ENCODE measurements at regions not wholly inside any gene's neighbourhood (a gene's known extent, or its start where the extent isn't known, plus 50 kb on each side); places are given as distances from the start of the nearest gene placed in this dataset.

- Histone ChIP-seq H3K4me3 (ENCODE audit: insufficient read depth, low read depth, low read length) (no peak overlapping the region), H3K27me3 (ENCODE audit: control insufficient read depth, insufficient read depth, low read length) (peaks cover 4% of the 10 kb centered on the region; the same call in 1 of the 2 replicates), H4K91ac (ENCODE audit: insufficient read depth, low read depth, low read length) (no peak overlapping the region), H3K14ac (replicated peaks; ENCODE audit: low read depth, low read length) (no peak overlapping the region), H3K4me1 (ENCODE audit: control insufficient read depth, insufficient read depth, low read length) (peaks cover 2% of the 10 kb centered on the region; the same call in 1 of the 2 replicates), H2BK120ac (ENCODE audit: low read depth, low read length) (no peak overlapping the region), H2AK9ac (replicated peaks; ENCODE audit: low read depth, low read length, poor library complexity) (no peak overlapping the region), H3K27ac (ENCODE audit: insufficient read depth, low read length) (no peak overlapping the region), H4K5ac (ENCODE audit: low read depth, low read length) (no peak overlapping the region), H3K4ac (ENCODE audit: low read depth, low read length) (no peak overlapping the region), H3K36me3 (ENCODE audit: control insufficient read depth, insufficient read depth, low read length) (no peaks in the 10 kb centered on the region), H2BK20ac (ENCODE audit: low read depth, low read length) (no peak overlapping the region), H3K56ac (ENCODE audit: extremely low read depth, insufficient read depth, low read length) (no peak overlapping the region), H2AK5ac (ENCODE audit: low read depth, low read length) (no peak overlapping the region), H3K18ac (ENCODE audit: low read depth, low read length) (no peak overlapping the region), H3K4me2 (ENCODE audit: low read depth, low read length) (no peak overlapping the region), H3K9me1 (ENCODE audit: insufficient read depth, low read length) (no peaks in the 10 kb centered on the region), H2BK15ac (ENCODE audit: low read depth, low read length) (no peak overlapping the region), H4K20me1 (ENCODE audit: insufficient read depth, low read length) (no peaks in the 10 kb centered on the region), H2AFZ (replicated peaks; ENCODE audit: low read length, poor library complexity) (no peak overlapping the region), H4K8ac (ENCODE audit: low read depth in 2 of 2, low read length in 2 of 2) (no peak overlapping the region), H3K23ac (ENCODE audit: low read depth, low read length) (no peak overlapping the region), H3K9me3 (ENCODE audit: control insufficient read depth, insufficient read depth, low read length) (no peaks in the 10 kb centered on the region), H3K9ac (ENCODE audit: low read depth, low read length) (no peak overlapping the region), H3K79me1 (ENCODE audit: low read depth in 1 of 2, low read length in 2 of 2) (no peaks in the 10 kb centered on the region), H2BK5ac (ENCODE audit: low read depth, low read length, poor library complexity, severe bottlenecking) (no peak overlapping the region)
- dilution Hi-C loops (cut with HindIII; ENCODE audit: low sequenced_read_pairs, unreplicated experiment) (no loop called here), intact Hi-C loops (cut with micrococcal nuclease) (no loop called here), in situ Hi-C loops (cut with MboI; ENCODE audit: low sequenced_read_pairs) (no loop called here)
- WGBS, 2 experiments (ENCODE audit: extremely low coverage in 2 of 2, insufficient read length in 1 of 2): no CpG with 5 or more reads among the region's 1 CpG
- ChIA-PET CTCF (no interaction called here), POLR2A (ENCODE audit: unreplicated experiment) (no interaction called here)
- no peak for DNase-seq
- ATAC-seq (ENCODE audit: low read depth): no peak
- no peak for TF ChIP-seq CHD1 (IDR thresholded peaks at IDR 0.05; ENCODE audit: low read depth, low read length)
- no peak for TF ChIP-seq USF2 (IDR thresholded peaks at IDR 0.05; ENCODE audit: low read depth, low read length)
- no peak for TF ChIP-seq RCOR1 (IDR thresholded peaks at IDR 0.05; ENCODE audit: insufficient replicate concordance, low read length)
- no peak for TF ChIP-seq MXI1 (IDR thresholded peaks at IDR 0.05; ENCODE audit: borderline replicate concordance, low read depth, low read length)
- TF ChIP-seq CTCF (conservative IDR thresholded peaks at IDR 0.05; ENCODE audit: low read depth, low read length): no peak
- no peak for TF ChIP-seq MAZ (IDR thresholded peaks at IDR 0.05; ENCODE audit: borderline replicate concordance, low read depth, low read length)
- TF ChIP-seq ELK1 (IDR thresholded peaks at IDR 0.05; ENCODE audit: borderline replicate concordance, low read depth, low read length): no peak
- no peak for TF ChIP-seq FOS (IDR thresholded peaks at IDR 0.05; ENCODE audit: low read depth, low read length)
- no peak for TF ChIP-seq CEBPB (IDR thresholded peaks at IDR 0.05; ENCODE audit: low read depth, low read length)
- TF ChIP-seq SMC3 (IDR thresholded peaks at IDR 0.05; ENCODE audit: low read depth, low read length): no peak
- no peak for TF ChIP-seq RFX5 (IDR thresholded peaks at IDR 0.05; ENCODE audit: low read depth, low read length)
- no peak for TF ChIP-seq POLR2A (IDR thresholded peaks at IDR 0.05; ENCODE audit: low read depth, low read length)
- no peak for TF ChIP-seq NFE2L2 (IDR thresholded peaks at IDR 0.05; ENCODE audit: low read depth, low read length)
- no peak for TF ChIP-seq BHLHE40 (IDR thresholded peaks at IDR 0.05; ENCODE audit: low read depth, low read length)
- no peak for TF ChIP-seq MAFK (IDR thresholded peaks at IDR 0.05; ENCODE audit: low read depth, low read length)
- TF ChIP-seq RAD21 (IDR thresholded peaks at IDR 0.05; ENCODE audit: low read length): no peak
- no TSS peak for BruUV-seq (replicated peaks)
Measured at GRCh38 chr13:47656651-47657050, 344.4 kb downstream of the SUCLA2 start.
